ENCODE measurements at regions not wholly inside any gene's neighbourhood (a gene's known extent, or its start where the extent isn't known, plus 50 kb on each side); places are given as distances from the start of the nearest gene placed in this dataset.

GRCh38 chr1:95951371-95952102 is 717.5 kb downstream of the RWDD3 start:
- H3K4me3 ChIP-seq (ENCODE audit: low read depth, low read length) = no peak overlapping the region
- no peak for TF ChIP-seq CTCF (IDR thresholded peaks at IDR 0.05; ENCODE audit: insufficient read depth, low read depth, low read length)
- DNase-seq (ENCODE audit: low read depth) = no peak

GRCh38 chr1:95953015-95953414 is 719.0 kb downstream of the RWDD3 start:
- TF ChIP-seq CTCF (IDR thresholded peaks at IDR 0.05; ENCODE audit: insufficient read depth, low read depth, low read length) = no peak
- no peak overlapping the region for H3K4me3 ChIP-seq (ENCODE audit: low read depth, low read length)
- DNase-seq (ENCODE audit: low read depth) = no peak

- H3K4me3 ChIP-seq (ENCODE audit: low read depth, low read length) = no peak overlapping the region
- no peak for TF ChIP-seq CTCF (IDR thresholded peaks at IDR 0.05; ENCODE audit: insufficient read depth, low read depth, low read length)
- no peak for DNase-seq (ENCODE audit: low read depth)
Measured at GRCh38 chr1:95954585-95954984, 720.6 kb downstream of the RWDD3 start.

- no peak overlapping the region for H3K4me3 ChIP-seq (ENCODE audit: low read depth, low read length)
- no peak for DNase-seq (ENCODE audit: low read depth)
- TF ChIP-seq CTCF (IDR thresholded peaks at IDR 0.05; ENCODE audit: insufficient read depth, low read depth, low read length) = no peak
Measured at GRCh38 chr1:95956215-95956614, 722.2 kb downstream of the RWDD3 start.

GRCh38 chr1:95957748-95958147 is 723.7 kb downstream of the RWDD3 start:
- TF ChIP-seq CTCF (IDR thresholded peaks at IDR 0.05; ENCODE audit: insufficient read depth, low read depth, low read length) = no peak
- DNase-seq (ENCODE audit: low read depth) = no peak
- H3K4me3 ChIP-seq (ENCODE audit: low read depth, low read length) = no peak overlapping the region

- TF ChIP-seq CTCF (IDR thresholded peaks at IDR 0.05; ENCODE audit: insufficient read depth, low read depth, low read length) = no peak
- no peak overlapping the region for H3K4me3 ChIP-seq (ENCODE audit: low read depth, low read length)
- DNase-seq (ENCODE audit: low read depth) = no peak
Measured at GRCh38 chr1:95966866-95967265, 732.9 kb downstream of the RWDD3 start.

- no peak for DNase-seq (ENCODE audit: low read depth)
- no peak overlapping the region for H3K4me3 ChIP-seq (ENCODE audit: low read depth, low read length)
- TF ChIP-seq CTCF (IDR thresholded peaks at IDR 0.05; ENCODE audit: insufficient read depth, low read depth, low read length) = no peak
Measured at GRCh38 chr1:95974586-95974985, 740.6 kb downstream of the RWDD3 start.
